ENCODE measurements at regions not wholly inside any gene's neighbourhood (a gene's known extent, or its start where the extent isn't known, plus 50 kb on each side); places are given as distances from the start of the nearest gene placed in this dataset.

DNA sequence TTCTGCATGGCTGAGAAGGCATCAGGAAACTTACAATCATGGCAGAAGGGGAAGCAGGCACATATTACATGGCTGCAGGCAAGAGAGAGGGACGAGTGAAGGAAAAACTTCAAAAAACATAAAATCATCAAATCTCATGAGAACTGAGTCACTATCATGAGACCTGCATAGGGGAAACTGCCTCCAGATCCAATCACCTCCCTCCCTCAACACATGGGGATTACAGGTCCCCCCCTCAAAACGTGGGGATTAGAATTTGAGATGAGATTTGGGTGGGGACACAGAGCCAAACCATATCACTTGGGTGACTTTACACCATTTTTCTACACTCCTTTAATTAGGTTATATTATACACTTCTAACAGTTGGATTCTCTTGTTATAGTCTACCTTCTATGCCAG is 490.7 kb upstream of the KCND2 start:
- Histone ChIP-seq H3K27me3 (no peaks in the 10 kb centered on the region), H3K36me3 (no peaks in the 10 kb centered on the region), H3K27ac (no peak overlapping the region), H3K4me3 (no peak overlapping the region), H3K4me1 (no peaks in the 10 kb centered on the region), H3K9me3 (no peaks in the 10 kb centered on the region)
- no peak for DNase-seq (ENCODE audit: low spot score in 2 of 2)
- no peak for TF ChIP-seq POLR2AphosphoS5 (IDR thresholded peaks at IDR 0.05)
- no peak for TF ChIP-seq POLR2A (IDR thresholded peaks at IDR 0.05)
- TF ChIP-seq, protein P1, sequence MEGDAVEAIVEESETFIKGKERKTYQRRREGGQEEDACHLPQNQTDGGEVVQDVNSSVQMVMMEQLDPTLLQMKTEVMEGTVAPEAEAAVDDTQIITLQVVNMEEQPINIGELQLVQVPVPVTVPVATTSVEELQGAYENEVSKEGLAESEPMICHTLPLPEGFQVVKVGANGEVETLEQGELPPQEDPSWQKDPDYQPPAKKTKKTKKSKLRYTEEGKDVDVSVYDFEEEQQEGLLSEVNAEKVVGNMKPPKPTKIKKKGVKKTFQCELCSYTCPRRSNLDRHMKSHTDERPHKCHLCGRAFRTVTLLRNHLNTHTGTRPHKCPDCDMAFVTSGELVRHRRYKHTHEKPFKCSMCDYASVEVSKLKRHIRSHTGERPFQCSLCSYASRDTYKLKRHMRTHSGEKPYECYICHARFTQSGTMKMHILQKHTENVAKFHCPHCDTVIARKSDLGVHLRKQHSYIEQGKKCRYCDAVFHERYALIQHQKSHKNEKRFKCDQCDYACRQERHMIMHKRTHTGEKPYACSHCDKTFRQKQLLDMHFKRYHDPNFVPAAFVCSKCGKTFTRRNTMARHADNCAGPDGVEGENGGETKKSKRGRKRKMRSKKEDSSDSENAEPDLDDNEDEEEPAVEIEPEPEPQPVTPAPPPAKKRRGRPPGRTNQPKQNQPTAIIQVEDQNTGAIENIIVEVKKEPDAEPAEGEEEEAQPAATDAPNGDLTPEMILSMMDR (IDR thresholded peaks at IDR 0.05): no peak
- no peak for TF ChIP-seq EP300 (IDR thresholded peaks at IDR 0.05)
- 40% methylated on average over 2 of the region's 2 CpGs for WGBS

DNA sequence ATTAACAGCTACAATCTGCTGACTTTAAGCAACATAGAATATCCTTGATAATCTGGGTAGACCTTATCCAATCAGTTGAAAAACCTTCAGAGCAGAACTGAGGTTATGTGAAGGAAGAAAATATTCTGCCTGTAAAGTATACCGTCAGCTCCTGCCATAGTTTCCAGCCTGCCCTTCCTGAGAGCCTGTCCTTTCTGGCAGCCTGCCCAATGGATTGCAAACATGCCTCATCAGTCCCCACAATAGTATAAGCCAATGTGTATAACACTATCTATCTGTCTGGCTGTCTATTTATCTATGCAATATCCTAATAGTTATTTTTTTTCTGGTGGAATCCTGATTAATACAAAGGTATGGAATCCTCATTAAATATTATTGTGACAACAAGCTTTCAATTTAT is 489.2 kb upstream of the KCND2 start:
- no peaks in the 10 kb centered on the region for H3K4me1 ChIP-seq

GRCh38 chr7:119802147-119802546 is 470.8 kb upstream of the KCND2 start:
- H3K4me3 ChIP-seq: no peak overlapping the region
- no peak for DNase-seq (ENCODE audit: low spot score in 2 of 2)
- TF ChIP-seq POLR2AphosphoS5 (IDR thresholded peaks at IDR 0.05) (no peak), EP300 (IDR thresholded peaks at IDR 0.05) (no peak), POLR2A (IDR thresholded peaks at IDR 0.05) (no peak)
- TF ChIP-seq, protein P1 (IDR thresholded peaks at IDR 0.05): no peak
- 80% methylated on average over 6 of the region's 6 CpGs for WGBS
- H3K4me1 ChIP-seq: no peaks in the 10 kb centered on the region
- peaks cover under 1% of the 10 kb centered on the region for H3K9me3 ChIP-seq
- no peaks in the 10 kb centered on the region for H3K27me3 ChIP-seq
- no peaks in the 10 kb centered on the region for H3K36me3 ChIP-seq
- no peak overlapping the region for H3K27ac ChIP-seq

More for the DNA sequence above, 489.2 kb upstream of the KCND2 start:
- Histone ChIP-seq H3K4me3 (no peak overlapping the region), H3K36me3 (no peaks in the 10 kb centered on the region), H3K27me3 (no peaks in the 10 kb centered on the region), H3K27ac (no peak overlapping the region), H3K9me3 (no peaks in the 10 kb centered on the region)
- no peak for DNase-seq (ENCODE audit: low spot score in 2 of 2)
- 26% methylated on average over 1 of the region's 1 CpG for WGBS
- no peak for TF ChIP-seq EP300 (IDR thresholded peaks at IDR 0.05)
- TF ChIP-seq POLR2A (IDR thresholded peaks at IDR 0.05): no peak
- no peak for TF ChIP-seq POLR2AphosphoS5 (IDR thresholded peaks at IDR 0.05)
- TF ChIP-seq, protein P1 (IDR thresholded peaks at IDR 0.05): no peak

DNA sequence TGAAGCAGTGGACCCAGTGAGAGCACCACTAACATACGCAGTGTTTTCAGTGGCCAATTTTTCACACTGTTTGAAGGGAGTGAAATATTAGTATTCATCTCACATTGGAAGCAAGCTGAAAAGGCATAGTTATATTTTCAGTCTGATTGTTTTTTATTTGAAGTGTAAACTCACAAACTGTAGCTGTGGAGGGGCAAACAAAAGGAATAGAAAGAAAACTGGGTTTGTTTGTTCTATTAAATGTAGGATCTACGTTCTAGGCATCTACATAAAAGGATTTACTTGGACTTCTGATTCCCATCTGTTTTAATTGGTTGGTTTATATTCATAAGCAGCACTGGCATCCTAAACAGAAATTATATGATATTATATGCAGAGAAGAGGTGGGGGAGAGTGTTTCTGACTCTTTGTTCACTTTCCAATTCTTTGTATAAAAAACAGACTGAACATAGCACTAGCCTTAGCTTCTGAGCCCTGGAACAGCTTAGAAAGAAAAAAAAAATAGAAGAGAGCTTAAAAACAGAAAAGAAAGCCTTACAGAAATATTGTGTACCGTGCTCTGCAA is 447.8 kb upstream of the KCND2 start:
- no peaks in the 10 kb centered on the region for H3K4me1 ChIP-seq
- no peaks in the 10 kb centered on the region for H3K36me3 ChIP-seq
- H3K27me3 ChIP-seq: no peaks in the 10 kb centered on the region
- 64% methylated on average over 3 of the region's 3 CpGs for WGBS
- H3K4me3 ChIP-seq: no peak overlapping the region
- TF ChIP-seq, protein P1 (IDR thresholded peaks at IDR 0.05): no peak
- TF ChIP-seq POLR2A (IDR thresholded peaks at IDR 0.05) (no peak), POLR2AphosphoS5 (IDR thresholded peaks at IDR 0.05) (no peak), EP300 (IDR thresholded peaks at IDR 0.05) (no peak)
- peaks cover 5% of the 10 kb centered on the region for H3K9me3 ChIP-seq
- no peak for DNase-seq (ENCODE audit: low spot score in 2 of 2)
- H3K27ac ChIP-seq: no peak overlapping the region

GRCh38 chr7:119826547-119826946 is 446.4 kb upstream of the KCND2 start:
- H3K4me1 ChIP-seq: no peaks in the 10 kb centered on the region
- H3K4me3 ChIP-seq: no peak overlapping the region
- H3K9me3 ChIP-seq: peaks cover 3% of the 10 kb centered on the region
- WGBS: 98% methylated on average over 1 of the region's 1 CpG
- TF ChIP-seq, protein P1 (IDR thresholded peaks at IDR 0.05): no peak
- TF ChIP-seq POLR2A (IDR thresholded peaks at IDR 0.05) (no peak), POLR2AphosphoS5 (IDR thresholded peaks at IDR 0.05) (no peak), EP300 (IDR thresholded peaks at IDR 0.05) (no peak)
- H3K36me3 ChIP-seq: no peaks in the 10 kb centered on the region
- no peaks in the 10 kb centered on the region for H3K27me3 ChIP-seq
- no peak for DNase-seq (ENCODE audit: low spot score in 2 of 2)
- H3K27ac ChIP-seq: no peak overlapping the region
